ENCODE measurements at regions not wholly inside any gene's neighbourhood (a gene's known extent, or its start where the extent isn't known, plus 50 kb on each side); places are given as distances from the start of the nearest gene placed in this dataset.

DNA sequence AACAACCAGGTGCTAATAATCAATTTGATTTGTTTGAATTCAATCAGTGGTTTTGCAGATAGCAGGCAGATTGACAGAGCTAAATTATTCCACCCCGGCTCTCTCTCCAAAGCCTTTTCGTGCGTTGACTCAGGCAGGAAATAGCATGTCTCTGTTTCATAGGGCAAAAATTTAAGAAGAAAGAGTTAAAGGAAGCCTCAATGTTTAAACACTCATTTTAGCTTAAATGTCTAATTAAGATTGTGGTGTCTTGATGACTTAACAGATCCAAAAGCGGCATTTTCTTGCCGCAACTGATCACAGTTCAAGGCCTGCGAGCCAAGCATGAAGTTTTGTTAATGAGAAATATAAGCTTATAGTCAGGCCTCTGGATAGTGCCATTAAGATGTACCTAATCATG, 1051.1 kb upstream of the AUTS2 start:
- H3K27ac ChIP-seq = no peak overlapping the region
- peaks cover 0 to 2% (median 0%) of the 10 kb centered on the region in 4 donors for H3K9me3 ChIP-seq
- intact Hi-C loops (cut with DNase I; ENCODE audit: low total_unique reads) = no loop called here
- TF ChIP-seq, protein P1, sequence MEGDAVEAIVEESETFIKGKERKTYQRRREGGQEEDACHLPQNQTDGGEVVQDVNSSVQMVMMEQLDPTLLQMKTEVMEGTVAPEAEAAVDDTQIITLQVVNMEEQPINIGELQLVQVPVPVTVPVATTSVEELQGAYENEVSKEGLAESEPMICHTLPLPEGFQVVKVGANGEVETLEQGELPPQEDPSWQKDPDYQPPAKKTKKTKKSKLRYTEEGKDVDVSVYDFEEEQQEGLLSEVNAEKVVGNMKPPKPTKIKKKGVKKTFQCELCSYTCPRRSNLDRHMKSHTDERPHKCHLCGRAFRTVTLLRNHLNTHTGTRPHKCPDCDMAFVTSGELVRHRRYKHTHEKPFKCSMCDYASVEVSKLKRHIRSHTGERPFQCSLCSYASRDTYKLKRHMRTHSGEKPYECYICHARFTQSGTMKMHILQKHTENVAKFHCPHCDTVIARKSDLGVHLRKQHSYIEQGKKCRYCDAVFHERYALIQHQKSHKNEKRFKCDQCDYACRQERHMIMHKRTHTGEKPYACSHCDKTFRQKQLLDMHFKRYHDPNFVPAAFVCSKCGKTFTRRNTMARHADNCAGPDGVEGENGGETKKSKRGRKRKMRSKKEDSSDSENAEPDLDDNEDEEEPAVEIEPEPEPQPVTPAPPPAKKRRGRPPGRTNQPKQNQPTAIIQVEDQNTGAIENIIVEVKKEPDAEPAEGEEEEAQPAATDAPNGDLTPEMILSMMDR (IDR thresholded peaks at IDR 0.05) = no peak
- TF ChIP-seq POLR2AphosphoS5 (IDR thresholded peaks at IDR 0.05) (no peak), POLR2A (IDR thresholded peaks at IDR 0.05) (no peak), EP300 (IDR thresholded peaks at IDR 0.05) (no peak)
- DNase-seq = no peak
- H3K4me3 ChIP-seq = no peak overlapping the region
- no peaks in the 10 kb centered on the region for H3K4me1 ChIP-seq
- no peaks in the 10 kb centered on the region for H3K36me3 ChIP-seq
- H3K27me3 ChIP-seq = no peaks in the 10 kb centered on the region
- 58 to 64% (median 58%) methylated on average over 6 of the region's 6 CpGs for WGBS, 5 donors

DNA sequence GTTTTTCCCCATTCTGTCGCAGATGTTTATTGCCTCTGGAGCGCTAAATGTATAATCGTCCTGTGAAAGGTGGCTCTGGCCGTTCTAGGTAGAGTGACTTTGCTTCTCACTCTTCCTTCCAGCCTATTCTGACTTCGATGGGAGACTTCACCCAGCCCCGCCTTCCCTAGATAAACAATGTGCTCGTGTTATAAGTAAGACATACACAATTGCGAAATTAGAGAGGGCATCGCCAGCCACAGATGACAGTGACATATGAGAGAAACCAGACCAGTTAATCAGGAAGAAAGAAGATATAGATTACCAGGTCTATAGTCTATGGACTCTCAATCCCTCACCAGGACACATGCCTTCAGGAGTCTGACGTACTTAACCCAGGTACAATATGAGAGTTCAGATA, 1050.5 kb upstream of the AUTS2 start:
- H3K36me3 ChIP-seq = no peaks in the 10 kb centered on the region
- H3K9me3 ChIP-seq = no peaks in the 10 kb centered on the region
- DNase-seq = no peak
- 43 to 66% (median 58%) methylated on average over 10 of the region's 10 CpGs for WGBS, 5 donors
- no peak overlapping the region for H3K27ac ChIP-seq
- TF ChIP-seq, protein P1 (IDR thresholded peaks at IDR 0.05) = no peak
- TF ChIP-seq POLR2AphosphoS5 (IDR thresholded peaks at IDR 0.05) (no peak), EP300 (IDR thresholded peaks at IDR 0.05) (no peak), POLR2A (IDR thresholded peaks at IDR 0.05) (no peak)
- H3K4me1 ChIP-seq = no peaks in the 10 kb centered on the region
- H3K27me3 ChIP-seq = no peaks in the 10 kb centered on the region
- no peak overlapping the region for H3K4me3 ChIP-seq
- intact Hi-C loops (cut with DNase I; ENCODE audit: low total_unique reads) = no loop called here

DNA sequence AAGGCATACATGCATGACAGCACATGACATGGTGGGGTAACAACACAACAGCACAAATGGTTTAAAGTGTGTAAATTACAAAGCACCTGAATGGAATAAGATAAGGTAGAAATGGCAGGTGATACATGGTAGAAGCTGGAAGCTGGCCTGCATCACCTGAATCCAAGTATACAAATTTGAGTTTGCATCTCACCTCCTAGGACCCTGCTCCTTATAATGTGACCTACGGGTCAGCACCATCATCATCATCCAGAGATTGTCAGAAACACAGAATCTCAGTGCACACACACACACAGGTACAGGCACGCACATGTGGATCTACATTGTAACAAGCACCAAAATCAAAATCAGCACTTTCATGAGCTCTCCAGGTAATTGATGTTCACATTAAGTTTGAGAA, 1048.2 kb upstream of the AUTS2 start:
- Histone ChIP-seq H3K4me1 (no peaks in the 10 kb centered on the region), H3K27me3 (no peaks in the 10 kb centered on the region), H3K9me3 (no peaks in the 10 kb centered on the region), H3K27ac (no peak overlapping the region), H3K36me3 (no peaks in the 10 kb centered on the region), H3K4me3 (no peak overlapping the region)
- no peak for TF ChIP-seq EP300 (IDR thresholded peaks at IDR 0.05)
- TF ChIP-seq, protein P1 (IDR thresholded peaks at IDR 0.05) = no peak
- no peak for TF ChIP-seq POLR2A (IDR thresholded peaks at IDR 0.05)
- no peak for TF ChIP-seq POLR2AphosphoS5 (IDR thresholded peaks at IDR 0.05)
- no peak for DNase-seq
- 84 to 100% (median 95%) methylated on average over 2 of the region's 2 CpGs for WGBS, 5 donors
- intact Hi-C loops (cut with DNase I; ENCODE audit: low total_unique reads) = no loop called here

DNA sequence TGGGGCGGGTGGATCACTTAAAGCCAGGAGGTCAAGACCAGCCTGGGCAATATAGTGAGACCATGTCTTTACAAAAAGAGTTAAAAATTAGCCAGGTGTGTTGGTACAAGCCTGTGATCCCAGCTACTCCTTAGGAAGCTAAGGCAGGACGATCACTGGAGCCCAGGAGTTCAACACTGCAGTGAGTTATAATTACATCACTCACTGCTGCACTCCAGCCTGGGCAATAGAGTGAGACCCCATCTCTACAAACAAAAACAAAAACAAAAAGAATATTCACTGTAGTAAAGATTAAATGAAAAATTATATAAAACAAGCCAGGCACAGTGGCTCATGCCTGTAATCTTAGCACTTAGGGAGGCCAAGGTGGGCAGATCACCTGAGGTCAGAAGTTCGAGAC, 1047.6 kb upstream of the AUTS2 start:
- H3K27me3 ChIP-seq = no peaks in the 10 kb centered on the region
- H3K9me3 ChIP-seq = no peaks in the 10 kb centered on the region
- H3K27ac ChIP-seq = no peak overlapping the region
- 61 to 78% (median 64%) methylated on average over 3 of the region's 3 CpGs for WGBS, 5 donors
- intact Hi-C loops (cut with DNase I; ENCODE audit: low total_unique reads) = no loop called here
- no peaks in the 10 kb centered on the region for H3K4me1 ChIP-seq
- no peak overlapping the region for H3K4me3 ChIP-seq
- no peaks in the 10 kb centered on the region for H3K36me3 ChIP-seq
- DNase-seq = no peak
- TF ChIP-seq POLR2AphosphoS5 (IDR thresholded peaks at IDR 0.05) (no peak), EP300 (IDR thresholded peaks at IDR 0.05) (no peak), POLR2A (IDR thresholded peaks at IDR 0.05) (no peak)
- TF ChIP-seq, protein P1 (IDR thresholded peaks at IDR 0.05) = no peak
